ENCODE measurements at regions not wholly inside any gene's neighbourhood (a gene's known extent, or its start where the extent isn't known, plus 50 kb on each side); places are given as distances from the start of the nearest gene placed in this dataset.
A peak's percentile ranks its signal among the peaks of the same experiment; 100 is the strongest.

DNA sequence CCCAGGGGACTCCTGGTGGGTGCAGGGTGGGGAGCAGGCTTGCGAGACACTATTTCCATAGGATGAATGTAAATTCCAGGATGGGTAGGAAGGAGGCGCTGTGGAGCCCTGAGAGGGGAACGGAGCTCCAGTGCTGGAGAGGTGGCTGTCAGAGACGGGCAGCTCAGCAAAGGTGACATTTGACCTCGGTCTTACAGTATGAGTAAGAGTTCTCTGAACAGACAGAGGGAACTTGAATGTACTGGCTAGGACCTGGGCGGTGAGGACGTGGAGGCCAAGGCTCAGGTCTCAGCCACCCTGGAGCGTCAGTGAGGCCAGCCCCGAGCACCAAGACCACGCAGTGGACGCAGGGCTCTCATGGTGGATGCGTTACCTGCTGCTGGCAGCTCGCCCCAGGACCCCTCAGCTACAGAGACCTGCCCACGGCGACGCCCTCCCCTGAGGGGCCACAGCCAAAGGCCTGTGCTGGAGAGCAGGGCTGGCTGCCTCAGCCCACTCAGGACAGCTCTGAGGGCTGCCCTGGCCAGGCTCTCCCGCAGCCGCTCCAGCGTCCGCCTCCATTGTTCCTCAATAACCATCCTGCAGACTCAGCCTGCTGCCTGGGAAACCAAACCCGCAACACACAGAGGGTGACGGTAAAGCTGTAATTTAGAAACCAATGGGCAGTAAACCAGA is 65.9 kb upstream of the TNRC6C start:
- peak; percentile 28 for DNase-seq

DNA sequence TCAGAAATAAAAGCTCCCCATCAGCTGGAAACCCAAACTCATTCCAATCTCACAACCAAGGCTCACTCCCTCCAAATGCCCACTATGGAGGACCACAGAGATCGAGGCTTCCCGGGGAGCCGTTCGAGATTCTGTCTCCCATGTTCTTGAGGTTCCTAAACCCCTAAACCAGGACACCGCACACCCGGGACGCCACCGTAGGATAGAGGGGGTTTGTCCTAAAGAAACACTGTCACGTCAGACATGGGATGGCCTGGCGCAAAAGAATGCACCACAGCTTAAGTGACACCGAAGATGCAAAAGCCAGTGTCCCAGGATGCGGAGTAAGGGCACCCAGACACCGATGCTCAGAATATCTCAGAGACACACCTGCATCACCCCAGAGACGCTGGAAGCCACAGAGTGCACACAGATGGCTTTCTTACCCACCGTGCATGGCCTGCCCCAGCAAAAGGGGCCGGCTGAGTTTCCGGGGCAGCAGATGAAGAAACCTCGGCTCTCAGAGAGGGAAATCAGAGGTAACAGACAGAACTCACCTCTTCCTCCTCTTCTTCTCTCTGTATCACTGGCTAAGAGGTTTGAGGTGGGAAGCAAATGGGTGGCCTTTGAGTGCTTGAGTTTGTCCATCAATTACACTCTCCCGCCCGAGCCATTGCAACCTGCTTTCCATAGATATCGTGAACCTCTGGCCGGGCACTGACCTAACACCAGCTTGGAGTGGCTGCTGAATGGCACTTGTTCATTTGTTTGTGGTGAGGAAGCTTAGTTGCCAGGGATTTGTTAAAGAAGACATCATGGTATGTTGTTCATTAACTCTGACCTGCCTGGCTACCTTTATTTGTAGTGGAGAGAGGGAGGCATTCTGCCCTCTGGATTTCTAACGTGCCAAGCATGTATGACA is 65.1 kb upstream of the TNRC6C start:
- DNase-seq, result no peak

DNA sequence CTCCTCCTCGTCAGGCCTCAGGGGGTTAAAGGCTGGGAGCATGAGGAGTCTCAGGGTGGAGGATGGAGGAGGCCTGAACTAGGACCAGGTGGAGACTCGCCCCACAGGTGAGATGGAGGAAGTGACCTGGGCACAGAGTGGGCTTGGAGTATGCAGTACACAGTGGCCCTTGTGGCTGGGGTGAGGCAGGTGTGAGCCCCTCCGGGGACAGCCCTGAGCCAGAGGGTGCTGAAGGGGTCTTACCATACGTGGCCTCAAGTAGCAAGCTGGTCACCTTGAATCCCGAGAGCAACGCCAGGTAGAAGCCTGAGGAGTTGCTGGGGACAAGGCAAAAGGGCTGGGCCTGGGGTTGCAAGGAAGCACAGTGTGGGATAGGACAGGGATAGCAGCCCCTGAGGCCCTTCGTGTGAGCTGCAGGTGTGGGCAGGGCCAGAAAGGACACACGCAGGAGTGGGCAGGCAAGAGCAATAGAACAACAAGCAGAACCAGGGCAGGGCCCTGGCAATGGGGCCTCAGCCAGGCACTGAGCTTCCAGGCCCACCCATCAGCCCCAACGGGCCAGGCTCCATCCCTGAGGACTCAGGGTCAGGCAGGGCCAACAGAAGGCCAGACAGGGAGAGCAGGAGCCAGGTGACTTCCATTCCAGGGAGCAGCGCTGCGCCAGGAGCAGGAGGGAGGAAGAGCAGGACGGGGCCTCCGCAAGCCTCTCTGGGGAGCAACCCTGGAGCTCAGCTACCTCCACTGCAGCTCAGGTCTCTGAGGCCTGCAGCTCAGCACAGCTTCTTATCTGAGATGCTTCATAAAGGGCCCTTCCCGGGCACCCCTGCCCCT is 64.2 kb upstream of the TNRC6C start:
- DNase-seq, result no peak

DNA sequence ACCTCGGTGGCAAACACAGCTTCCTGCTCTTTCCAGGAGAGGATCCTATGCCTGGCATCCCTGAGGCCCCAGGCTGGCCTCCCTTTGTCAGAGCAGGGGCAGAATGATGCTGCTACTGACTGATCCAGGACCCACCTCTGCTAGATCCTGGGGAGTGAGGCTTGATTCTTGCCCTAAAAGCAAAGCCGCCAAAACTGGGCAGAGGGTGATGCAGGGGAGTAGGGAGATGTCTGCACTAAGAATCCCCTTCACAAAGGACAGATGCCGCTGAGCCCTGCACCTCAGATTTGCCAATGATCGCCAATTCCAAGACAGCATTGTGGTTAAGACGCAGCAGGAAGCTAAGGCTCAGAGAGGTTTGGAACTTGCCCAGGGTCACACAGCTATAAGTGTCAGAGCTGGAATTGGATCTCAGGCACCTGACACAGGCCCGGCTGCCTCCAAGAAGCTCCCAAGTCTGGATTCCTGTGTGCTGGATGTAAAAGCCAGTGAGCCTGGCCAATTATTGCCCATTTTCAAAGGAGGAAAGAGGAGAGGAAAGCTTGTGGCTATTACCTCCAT is 60.7 kb upstream of the TNRC6C start:
- DNase-seq, result no peak

DNA sequence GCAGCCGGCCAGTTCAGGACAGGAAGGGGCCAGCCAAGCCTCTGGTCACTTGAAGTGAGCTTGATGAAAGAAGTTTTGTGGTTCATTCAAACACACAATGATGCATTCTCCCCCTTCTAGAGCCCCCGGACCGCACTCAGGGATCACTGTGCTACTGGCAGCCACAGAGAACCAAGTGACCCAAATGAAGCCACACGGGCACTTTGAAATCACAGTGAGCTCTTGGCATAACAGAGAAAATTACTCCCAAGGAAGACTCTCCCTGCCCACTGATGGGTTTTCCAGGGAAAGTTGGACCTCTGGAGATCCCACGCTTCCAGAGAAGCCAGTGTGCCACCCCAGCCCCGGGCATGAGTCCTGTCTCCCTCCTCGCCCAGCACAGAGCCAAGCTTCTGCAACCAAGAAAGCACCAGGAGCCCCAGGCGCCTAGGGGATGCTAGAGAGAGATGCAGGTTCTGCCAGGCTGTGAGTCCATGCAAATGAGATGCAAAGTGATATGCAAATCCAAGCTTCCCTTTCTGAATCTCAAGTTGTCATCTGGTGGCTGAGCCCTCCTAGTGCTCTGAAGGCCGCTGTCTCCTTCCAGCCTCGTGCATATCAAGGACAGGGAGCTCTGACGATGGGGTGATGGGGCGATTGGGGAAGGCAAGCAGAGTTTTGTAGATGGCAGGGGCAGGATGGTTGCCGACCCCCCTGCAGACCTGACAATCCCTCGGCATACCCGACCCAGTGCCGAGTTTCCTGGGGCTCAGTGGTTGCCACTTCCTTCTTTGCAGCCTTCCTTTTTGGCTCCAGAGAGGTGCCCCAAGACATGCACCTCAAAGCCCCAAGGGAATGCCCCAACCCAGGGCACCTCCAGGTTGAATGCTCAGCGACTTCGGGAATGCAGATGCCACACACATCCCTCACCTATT is 59.7 kb upstream of the TNRC6C start:
- DNase-seq, result no peak

DNA sequence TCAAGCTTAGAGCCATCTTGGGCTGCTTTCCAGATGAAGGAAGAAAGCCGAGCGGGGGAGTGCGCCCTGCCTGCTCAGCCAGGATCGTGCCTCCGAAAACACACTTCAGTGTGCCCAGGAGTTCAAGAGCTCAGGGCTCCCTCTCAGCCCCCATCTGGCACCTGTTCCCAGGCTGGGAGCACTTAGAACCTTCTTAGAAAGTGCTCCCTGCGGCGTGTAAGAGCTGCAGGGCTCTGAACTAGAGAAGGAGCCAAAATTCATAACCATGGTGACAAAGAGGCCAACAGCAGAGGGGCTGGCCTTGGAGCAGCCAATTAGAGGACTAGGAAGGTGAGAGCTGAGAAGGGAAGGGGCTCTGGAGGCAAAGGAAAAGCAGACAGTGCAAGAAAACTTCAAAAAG is 59.0 kb upstream of the TNRC6C start:
- no peak for DNase-seq

DNA sequence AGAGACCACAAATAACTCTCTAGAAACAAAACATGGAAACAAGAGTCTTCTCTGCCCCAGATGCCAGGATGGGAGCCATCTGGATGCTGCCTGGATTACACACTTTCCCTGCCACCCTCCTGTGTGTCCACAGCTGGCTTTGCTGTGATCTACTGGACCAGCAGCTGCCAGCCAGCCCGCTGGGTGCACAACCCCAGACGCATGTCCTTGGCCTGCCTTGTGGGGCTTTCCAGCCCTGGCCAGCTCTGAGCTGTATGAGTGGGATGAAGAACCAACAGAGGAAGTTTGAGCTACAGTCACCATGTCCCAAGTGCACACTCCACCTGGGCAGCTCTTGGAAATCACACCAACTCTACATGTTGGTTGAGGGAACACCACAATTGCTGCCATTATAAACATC is 57.0 kb upstream of the TNRC6C start:
- DNase-seq, result no peak

DNA sequence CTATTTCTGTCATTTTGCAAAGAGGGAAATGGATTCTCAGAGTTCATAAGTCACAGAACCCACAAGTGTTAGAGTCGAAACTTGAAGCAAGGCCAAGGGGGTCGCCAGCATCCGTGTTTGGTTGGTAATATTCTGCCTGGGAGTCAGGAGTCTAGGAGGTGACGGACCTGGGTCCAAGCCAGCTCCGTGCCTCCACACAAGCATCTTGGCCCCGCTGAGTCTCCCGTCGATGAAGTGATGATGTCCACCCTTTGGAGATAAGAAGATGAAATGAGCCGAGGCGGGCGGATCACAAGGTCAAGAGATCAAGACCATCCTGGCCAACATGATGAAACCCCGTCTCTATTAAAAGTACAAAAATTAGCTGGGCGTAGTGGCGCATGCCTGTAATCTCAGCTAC is 53.2 kb upstream of the TNRC6C start:
- DNase-seq, result no peak

DNA sequence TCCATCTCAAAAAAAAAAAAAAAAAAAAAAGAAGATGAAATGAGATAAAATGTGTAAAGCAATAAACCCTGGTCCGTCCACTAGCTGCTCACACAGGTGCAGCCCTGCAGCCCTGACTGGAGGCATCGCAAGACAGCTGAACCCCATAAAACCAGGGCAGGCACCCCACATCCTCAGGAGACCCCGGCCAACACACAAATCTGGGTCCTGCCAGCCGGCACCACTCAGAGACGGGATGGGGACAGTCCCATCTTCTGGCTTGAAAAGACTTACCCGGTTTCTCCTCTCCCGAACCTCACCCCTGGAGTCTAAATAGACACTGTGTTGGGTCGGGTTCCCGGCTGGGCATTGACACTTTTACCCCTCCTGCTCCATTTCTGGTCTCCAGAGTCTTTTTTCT is 52.7 kb upstream of the TNRC6C start:
- no peak for DNase-seq

DNA sequence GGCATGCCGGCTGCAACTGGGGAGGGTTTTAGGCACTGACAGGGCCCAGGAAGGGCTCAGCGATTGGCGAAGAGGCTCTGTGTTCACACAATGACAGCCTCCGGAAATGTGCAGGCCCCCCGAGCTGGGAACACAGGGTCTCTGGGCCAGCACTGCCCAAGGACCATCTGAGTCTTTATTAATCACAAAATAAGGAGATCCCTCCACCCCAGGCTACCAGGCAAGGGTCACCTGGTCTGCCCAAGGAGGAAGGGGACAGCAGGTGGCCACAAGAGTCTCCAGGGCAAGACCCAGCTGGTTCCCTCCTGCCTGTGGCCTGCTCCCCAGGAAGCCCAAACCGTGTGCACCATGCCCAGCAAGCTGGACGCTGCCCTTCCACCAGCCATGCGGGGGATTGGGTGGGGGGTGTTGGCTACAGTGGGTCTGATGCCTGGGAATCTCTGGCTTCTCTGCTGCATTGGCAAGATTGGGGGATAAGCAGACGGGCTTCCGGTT is 52.1 kb upstream of the TNRC6C start:
- no peak for DNase-seq

DNA sequence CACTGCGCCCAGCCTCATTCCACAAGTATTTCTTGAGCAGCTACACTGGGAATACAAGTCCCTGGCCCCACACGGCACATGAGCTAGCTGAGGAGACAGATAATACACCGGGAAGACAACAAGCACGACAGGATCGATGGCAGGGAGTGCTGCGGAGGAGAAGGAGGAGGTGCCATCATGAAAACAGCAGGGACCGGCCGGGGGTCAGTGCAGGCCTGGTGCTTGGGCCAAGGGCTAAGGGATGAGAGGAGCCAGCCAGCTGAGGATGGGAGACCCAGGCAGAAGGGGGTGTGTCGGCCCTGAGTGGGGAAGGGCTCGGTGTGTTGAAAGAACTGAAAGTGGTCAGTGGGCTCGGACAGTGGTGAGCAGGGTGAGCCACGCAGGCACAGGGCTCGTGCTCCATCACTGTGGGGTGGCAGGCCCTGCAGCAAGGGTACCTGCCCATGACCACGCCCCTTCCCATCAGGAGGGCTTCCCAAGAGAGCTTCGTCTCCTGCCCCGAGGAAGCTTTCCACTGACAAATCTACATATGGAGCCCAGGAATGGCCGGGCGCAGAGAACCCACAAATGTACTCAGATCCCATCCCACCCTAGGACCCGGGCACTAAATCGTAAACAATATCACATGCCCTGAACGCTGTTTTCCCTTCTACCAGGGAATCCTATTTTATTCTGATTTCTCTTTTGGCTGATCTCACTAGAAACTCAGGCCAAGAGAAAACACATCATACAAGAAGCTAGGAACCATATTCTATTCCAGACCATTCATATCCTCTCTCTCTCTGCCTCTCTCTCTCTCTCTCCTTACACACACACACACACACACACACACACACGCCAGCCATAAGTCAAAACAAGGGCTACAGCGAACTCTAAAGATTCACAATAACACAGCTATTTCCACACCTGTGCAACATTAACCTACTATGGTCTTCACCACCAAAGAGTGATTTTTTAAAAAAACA is 50.7 kb upstream of the TNRC6C start:
- DNase-seq, result no peak

DNA sequence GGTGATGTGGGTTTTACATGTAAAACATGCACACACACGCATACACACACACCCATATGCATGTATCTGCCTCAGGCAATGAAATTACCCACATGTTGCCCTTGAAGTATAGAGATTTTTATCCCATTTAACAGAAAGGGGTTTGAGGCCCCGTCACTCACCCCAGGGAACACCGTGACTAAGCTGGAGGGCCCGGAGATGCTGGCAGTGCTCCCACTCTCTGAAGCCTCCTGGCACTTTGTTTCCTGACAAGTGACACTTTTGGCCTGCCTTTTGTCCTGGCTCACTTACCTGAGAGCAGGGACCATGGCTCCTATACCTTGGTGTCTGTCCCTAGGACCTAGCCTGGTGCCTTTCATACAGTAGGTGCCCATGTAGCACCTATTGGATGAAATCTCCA is 50.0 kb upstream of the TNRC6C start:
- no peak for DNase-seq
